CD1c-positive myeloid dendritic cell (primary cell): ENCODE measurements at regions not wholly inside any gene's neighbourhood (a gene's known extent, or its start where the extent isn't known, plus 50 kb on each side); places are given as distances from the start of the nearest gene placed in this dataset.
"Not testable (repeated sequence)": the region's sequence is repeated elsewhere in the genome, so short reads cannot be mapped to it uniquely, and the experiment has no call there.

ENCODE experiments used
- DNase-seq: peaks from one replicate; pipeline ENCODE4 v3.0.0-alpha.2; 2016; ENCODE audit errors: extremely low spot score

- peak; percentile 45 for DNase-seq
Observed at GRCh38 chr12:25615119-25615518, 62.0 kb upstream of the LMNTD1 start.

- DNase-seq: no peak
Observed at GRCh38 chr12:25616286-25616685, 63.2 kb upstream of the LMNTD1 start.

GRCh38 chr12:25617991-25618390 lies 64.9 kb upstream of the LMNTD1 start:
- DNase-seq: peak; percentile 1

- DNase-seq: no peak
Observed at GRCh38 chr12:25623816-25624215, 70.7 kb upstream of the LMNTD1 start.

GRCh38 chr12:25625146-25625545 lies 72.1 kb upstream of the LMNTD1 start:
- DNase-seq: no peak

- no peak for DNase-seq
Observed at GRCh38 chr12:25629341-25629740, 76.3 kb upstream of the LMNTD1 start.

- DNase-seq: not testable (repeated sequence)
Observed at GRCh38 chr12:25630735-25631515, 77.8 kb upstream of the LMNTD1 start.

- DNase-seq: not testable (repeated sequence)
Observed at GRCh38 chr12:25633149-25633548, 80.1 kb upstream of the LMNTD1 start.

- DNase-seq: no peak
Observed at GRCh38 chr12:25637752-25638151, 84.7 kb upstream of the LMNTD1 start.

GRCh38 chr12:25639406-25639805 lies 86.3 kb upstream of the LMNTD1 start:
- DNase-seq: no peak

- no peak for DNase-seq
Observed at GRCh38 chr12:25644979-25645378, 91.9 kb upstream of the LMNTD1 start.

- no peak for DNase-seq
Observed at GRCh38 chr12:25645427-25645826, 92.3 kb upstream of the LMNTD1 start.

- DNase-seq: no peak
Observed at GRCh38 chr12:25651931-25652330, 98.8 kb upstream of the LMNTD1 start.

- no peak for DNase-seq
Observed at GRCh38 chr12:25652371-25652770, 99.3 kb upstream of the LMNTD1 start.

- DNase-seq: no peak
Observed at GRCh38 chr12:25653487-25654175, 100.5 kb upstream of the LMNTD1 start.

GRCh38 chr12:25655702-25656101 lies 102.6 kb upstream of the LMNTD1 start:
- no peak for DNase-seq

GRCh38 chr12:25659621-25660020 lies 106.5 kb upstream of the LMNTD1 start:
- no peak for DNase-seq

GRCh38 chr12:25670076-25671055 lies 117.3 kb upstream of the LMNTD1 start:
- DNase-seq: no peak

- DNase-seq: no peak
Observed at GRCh38 chr12:25675808-25676207, 122.7 kb upstream of the LMNTD1 start.

- DNase-seq: no peak
Observed at GRCh38 chr12:25677232-25677937, 124.3 kb upstream of the LMNTD1 start.

GRCh38 chr12:25681580-25681979 lies 128.5 kb upstream of the LMNTD1 start:
- no peak for DNase-seq
